Trophoblast cell (in vitro differentiated cells and primary cell): ENCODE measurements at regions not wholly inside any gene's neighbourhood (a gene's known extent, or its start where the extent isn't known, plus 50 kb on each side); places are given as distances from the start of the nearest gene placed in this dataset.

Experiments
- DNase-seq, 2 donors: peaks; one replicate each; pipeline ENCODE4 v3.0.0-alpha.2; 2016
- H2AFZ ChIP-seq: 2 replicates; pipeline ENCODE4 v1.6.1; 2013; ENCODE audit warnings: low read length, moderate library complexity, mild to moderate bottlenecking; ENCODE audit not compliant: insufficient read depth, poor library complexity
- H2AK5ac ChIP-seq: 2 replicates; pipeline ENCODE4 v1.6.1; 2013; ENCODE audit warnings: mild to moderate bottlenecking, low read length
- H2BK120ac ChIP-seq: 2 replicates; pipeline ENCODE4 v1.6.1; 2013; ENCODE audit warnings: low read length, mild to moderate bottlenecking, moderate library complexity; ENCODE audit not compliant: insufficient read depth, poor library complexity
- H2BK12ac ChIP-seq: 2 replicates; pipeline ENCODE4 v1.6.1; 2013; ENCODE audit warnings: mild to moderate bottlenecking, low read length, moderate library complexity
- H2BK5ac ChIP-seq: 2 replicates; pipeline ENCODE4 v1.6.1; 2013; ENCODE audit warnings: low read length, low read depth, moderate library complexity, mild to moderate bottlenecking; ENCODE audit not compliant: poor library complexity
- H3K14ac ChIP-seq: 2 replicates; pipeline ENCODE4 v1.6.1; 2013; ENCODE audit warnings: mild to moderate bottlenecking, low read length
- H3K18ac ChIP-seq: 2 replicates; pipeline ENCODE4 v1.6.1; 2013; ENCODE audit warnings: mild to moderate bottlenecking, low read length
- H3K23ac ChIP-seq: 2 replicates; pipeline ENCODE4 v1.6.1; 2013; ENCODE audit warnings: low read length
- H3K27ac ChIP-seq: 2 replicates; pipeline ENCODE4 v1.5.1; 2013; ENCODE audit warnings: low read depth, mild to moderate bottlenecking, inconsistent platforms, low read length, moderate library complexity
- H3K27me3 ChIP-seq: 2 replicates; pipeline ENCODE4 v1.6.1; 2013; ENCODE audit warnings: inconsistent platforms, mild to moderate bottlenecking, low read length, moderate library complexity; ENCODE audit not compliant: insufficient read depth
- H3K36me3 ChIP-seq, 2 experiments: 1 replicate in 1 of 2; 2 replicates in 1 of 2; pipeline ENCODE4 v1.6.1; 2013; ENCODE audit warnings: low read length in 2 of 2, mild to moderate bottlenecking in 2 of 2, moderate library complexity in 1 of 2; ENCODE audit not compliant: insufficient read depth in 2 of 2, control insufficient read depth in 1 of 2
- H3K4ac ChIP-seq: 2 replicates; pipeline ENCODE4 v1.6.1; 2013; ENCODE audit warnings: low read depth, mild to moderate bottlenecking, low read length, moderate library complexity
- H3K4me1 ChIP-seq, 2 experiments: 1 replicate in 1 of 2; 2 replicates in 1 of 2; pipeline ENCODE4 v1.6.1; 2013; ENCODE audit warnings: low read length in 2 of 2, mild to moderate bottlenecking in 2 of 2, moderate library complexity in 1 of 2; ENCODE audit not compliant: insufficient read depth in 2 of 2, control insufficient read depth in 1 of 2
- H3K4me2 ChIP-seq: 2 replicates; pipeline ENCODE4 v1.6.1; 2013; ENCODE audit warnings: inconsistent platforms, mild to moderate bottlenecking, low read length, moderate library complexity
- H3K4me3 ChIP-seq: 2 replicates; pipeline ENCODE4 v1.5.1; 2013; ENCODE audit warnings: mild to moderate bottlenecking, low read depth, low read length, inconsistent platforms
- H3K79me1 ChIP-seq: one replicate; pipeline ENCODE4 v1.6.1; 2013; ENCODE audit warnings: low read length
- H3K79me2 ChIP-seq: 2 replicates; pipeline ENCODE4 v1.6.1; 2013; ENCODE audit warnings: low read length, mild to moderate bottlenecking; ENCODE audit not compliant: control insufficient read depth, insufficient read depth, poor library complexity
- H3K9ac ChIP-seq: 2 replicates; pipeline ENCODE4 v1.6.1; 2013; ENCODE audit warnings: mild to moderate bottlenecking, low read length
- H3K9me3 ChIP-seq: 2 replicates; pipeline ENCODE4 v1.6.1; 2013; ENCODE audit warnings: low read depth, mild to moderate bottlenecking, control low read depth, inconsistent platforms, low read length; ENCODE audit not compliant: insufficient read depth
- H4K12ac ChIP-seq: 2 replicates; pipeline ENCODE4 v1.6.1; 2013; ENCODE audit warnings: low read depth, mild to moderate bottlenecking, low read length, moderate library complexity
- H4K8ac ChIP-seq: 2 replicates; pipeline ENCODE4 v1.6.1; 2013; ENCODE audit warnings: low read depth, mild to moderate bottlenecking, low read length, moderate library complexity
- H4K91ac ChIP-seq: one replicate; pipeline ENCODE4 v1.6.1; 2013; ENCODE audit warnings: low read depth, mild to moderate bottlenecking, low read length, moderate library complexity
- WGBS: extraction: QIAGEN DNeasy Blood & Tissue Kit; methylation state at CpG from one replicate; pipeline ENCODE4 v1.1.7; 2013; ENCODE audit warnings: missing lambda C conversion rate; ENCODE audit not compliant: insufficient read length, insufficient coverage; ENCODE audit errors: extremely low coverage; 5-methylcytosine and 5-hydroxymethylcytosine counted together

GRCh38 chr22:48807155-48807554, 1020.5 kb downstream of the BRD1 start:
- H3K4ac ChIP-seq, result no peak overlapping the region
- H3K4me2 ChIP-seq, result no peak overlapping the region
- H4K91ac ChIP-seq, result no peak overlapping the region
- no peak overlapping the region for H2BK120ac ChIP-seq
- H3K9ac ChIP-seq, result no peak overlapping the region
- H4K12ac ChIP-seq, result no peak overlapping the region
- no peak overlapping the region for H3K4me3 ChIP-seq
- no peaks in the 10 kb centered on the region for H3K27me3 ChIP-seq
- H2AK5ac ChIP-seq, result no peak overlapping the region
- WGBS, result no CpG with 5 or more reads among the region's 17 CpGs
- no peak for DNase-seq
- H3K79me1 ChIP-seq, result no peaks in the 10 kb centered on the region
- no peak overlapping the region for H3K14ac ChIP-seq
- no peak overlapping the region for H3K27ac ChIP-seq
- H3K9me3 ChIP-seq, result peaks cover 3% of the 10 kb centered on the region
- no peak overlapping the region for H2BK5ac ChIP-seq
- no peak overlapping the region for H4K8ac ChIP-seq
- H2BK12ac ChIP-seq, result no peak overlapping the region
- H2AFZ ChIP-seq, result no peak overlapping the region
- H3K36me3 ChIP-seq, result no peaks in the 10 kb centered on the region
- no peaks in the 10 kb centered on the region for H3K4me1 ChIP-seq
- no peak overlapping the region for H3K23ac ChIP-seq
- no peak overlapping the region for H3K18ac ChIP-seq
- no peaks in the 10 kb centered on the region for H3K79me2 ChIP-seq

GRCh38 chr22:48806227-48806781, 1021.4 kb downstream of the BRD1 start:
- Histone ChIP-seq H3K18ac (no peak overlapping the region), H2AK5ac (no peak overlapping the region), H3K27me3 (no peaks in the 10 kb centered on the region), H3K9ac (no peak overlapping the region), H3K4me1 (no peaks in the 10 kb centered on the region), H2BK5ac (no peak overlapping the region), H2BK12ac (no peak overlapping the region), H3K9me3 (peaks cover 3% of the 10 kb centered on the region), H3K4ac (no peak overlapping the region), H2AFZ (no peak overlapping the region), H3K79me1 (no peaks in the 10 kb centered on the region), H3K27ac (no peak overlapping the region), H3K14ac (no peak overlapping the region), H4K91ac (no peak overlapping the region), H3K23ac (no peak overlapping the region), H4K8ac (no peak overlapping the region), H3K36me3 (no peaks in the 10 kb centered on the region), H3K79me2 (no peaks in the 10 kb centered on the region), H3K4me2 (no peak overlapping the region), H3K4me3 (no peak overlapping the region), H4K12ac (no peak overlapping the region), H2BK120ac (no peak overlapping the region)
- no peak for DNase-seq
- WGBS, result no CpG with 5 or more reads among the region's 16 CpGs

- H3K4ac ChIP-seq, result no peak overlapping the region
- no peaks in the 10 kb centered on the region for H3K79me1 ChIP-seq
- H2BK5ac ChIP-seq, result no peak overlapping the region
- H4K8ac ChIP-seq, result no peak overlapping the region
- H3K27me3 ChIP-seq, result no peaks in the 10 kb centered on the region
- no peak overlapping the region for H2AK5ac ChIP-seq
- H3K23ac ChIP-seq, result no peak overlapping the region
- WGBS, result no CpG with 5 or more reads among the region's 10 CpGs
- H3K4me3 ChIP-seq, result no peak overlapping the region
- H2BK12ac ChIP-seq, result no peak overlapping the region
- DNase-seq, result no peak
- H3K4me1 ChIP-seq, result no peaks in the 10 kb centered on the region
- H3K4me2 ChIP-seq, result no peak overlapping the region
- peaks cover 3% of the 10 kb centered on the region for H3K9me3 ChIP-seq
- H3K18ac ChIP-seq, result no peak overlapping the region
- no peak overlapping the region for H2AFZ ChIP-seq
- no peak overlapping the region for H4K12ac ChIP-seq
- H3K36me3 ChIP-seq, result no peaks in the 10 kb centered on the region
- no peak overlapping the region for H4K91ac ChIP-seq
- H2BK120ac ChIP-seq, result no peak overlapping the region
- no peak overlapping the region for H3K9ac ChIP-seq
- no peaks in the 10 kb centered on the region for H3K79me2 ChIP-seq
- no peak overlapping the region for H3K27ac ChIP-seq
- H3K14ac ChIP-seq, result no peak overlapping the region
Observed at GRCh38 chr22:48805516-48805915, 1022.2 kb downstream of the BRD1 start.

- Histone ChIP-seq H2AK5ac (no peak overlapping the region), H3K23ac (no peak overlapping the region), H3K27me3 (no peaks in the 10 kb centered on the region), H3K4me3 (no peak overlapping the region), H3K36me3 (no peaks in the 10 kb centered on the region), H3K79me2 (no peaks in the 10 kb centered on the region), H3K9ac (no peak overlapping the region), H2BK5ac (no peak overlapping the region), H3K4me2 (no peak overlapping the region), H4K12ac (no peak overlapping the region), H3K14ac (no peak overlapping the region), H3K79me1 (no peaks in the 10 kb centered on the region), H3K27ac (no peak overlapping the region), H3K4ac (no peak overlapping the region), H4K8ac (no peak overlapping the region), H2BK12ac (no peak overlapping the region), H2BK120ac (no peak overlapping the region), H3K4me1 (no peaks in the 10 kb centered on the region), H3K9me3 (peaks cover 3% of the 10 kb centered on the region), H4K91ac (no peak overlapping the region), H2AFZ (no peak overlapping the region), H3K18ac (no peak overlapping the region)
- no CpG with 5 or more reads among the region's 22 CpGs for WGBS
- no peak for DNase-seq
Observed at GRCh38 chr22:48804811-48805301, 1022.8 kb downstream of the BRD1 start.
